BE2C (cell line): ENCODE measurements at regions not wholly inside any gene's neighbourhood (a gene's known extent, or its start where the extent isn't known, plus 50 kb on each side); places are given as distances from the start of the nearest gene placed in this dataset.
A peak's percentile ranks its signal among the peaks of the same experiment; 100 is the strongest.

Experiments used
- DNase-seq: peaks from one replicate; pipeline ENCODE4 v3.0.0-alpha.2; 2020
- H3K27me3 ChIP-seq: fragments of 250-450 bp; sonication (Bioruptor Pico); 2 replicates; pipeline ENCODE4 v1.5.1; 2020; ENCODE audit warnings: mild to moderate bottlenecking
- H3K36me3 ChIP-seq: fragments of 250-450 bp; sonication (Bioruptor Pico); 2 replicates; pipeline ENCODE4 v1.5.1; 2020; ENCODE audit warnings: mild to moderate bottlenecking
- H3K4me1 ChIP-seq: fragments of 250-450 bp; sonication (Bioruptor Pico); 2 replicates; pipeline ENCODE4 v1.5.1; 2020
- H3K4me3 ChIP-seq: 2 replicates; pipeline ENCODE4 v1.5.1; 2011; ENCODE audit warnings: low read depth, low read length
- H3K9me3 ChIP-seq: fragments of 250-450 bp; sonication (Bioruptor Pico); 2 replicates; pipeline ENCODE4 v1.5.1; 2020
- TF ChIP-seq, protein P1 (sequence below): IDR thresholded peaks from 2 replicates; pipeline ENCODE4 v1.5.1; 2012; ENCODE audit warnings: mild to moderate bottlenecking, low read depth, low read length

DNA sequence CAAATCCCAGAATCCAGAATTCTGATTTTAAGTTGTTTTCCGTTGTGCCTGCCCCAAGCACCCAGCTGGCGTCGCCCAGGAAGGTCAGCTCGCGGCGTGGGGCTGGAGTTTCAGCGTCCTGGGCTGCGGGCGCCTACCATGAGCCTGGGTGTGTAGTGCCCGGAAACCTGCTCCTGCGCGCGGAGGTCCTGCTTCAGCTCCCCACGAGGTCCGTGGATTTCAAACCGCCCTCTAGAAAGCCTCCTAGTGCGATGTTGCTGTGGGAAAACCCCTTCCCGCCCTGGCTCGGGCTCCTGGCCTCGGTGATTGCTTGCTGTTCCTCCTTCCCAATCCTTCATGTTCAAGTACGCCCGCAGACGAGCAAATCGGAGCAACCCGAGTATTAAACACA lies 51.3 kb upstream of the NRN1 start:
- no peaks in the 10 kb centered on the region for H3K36me3 ChIP-seq
- peaks cover 11% of the 10 kb centered on the region for H3K27me3 ChIP-seq
- no peak overlapping the region for H3K4me3 ChIP-seq
- H3K9me3 ChIP-seq: no peaks in the 10 kb centered on the region
- TF ChIP-seq, protein P1, sequence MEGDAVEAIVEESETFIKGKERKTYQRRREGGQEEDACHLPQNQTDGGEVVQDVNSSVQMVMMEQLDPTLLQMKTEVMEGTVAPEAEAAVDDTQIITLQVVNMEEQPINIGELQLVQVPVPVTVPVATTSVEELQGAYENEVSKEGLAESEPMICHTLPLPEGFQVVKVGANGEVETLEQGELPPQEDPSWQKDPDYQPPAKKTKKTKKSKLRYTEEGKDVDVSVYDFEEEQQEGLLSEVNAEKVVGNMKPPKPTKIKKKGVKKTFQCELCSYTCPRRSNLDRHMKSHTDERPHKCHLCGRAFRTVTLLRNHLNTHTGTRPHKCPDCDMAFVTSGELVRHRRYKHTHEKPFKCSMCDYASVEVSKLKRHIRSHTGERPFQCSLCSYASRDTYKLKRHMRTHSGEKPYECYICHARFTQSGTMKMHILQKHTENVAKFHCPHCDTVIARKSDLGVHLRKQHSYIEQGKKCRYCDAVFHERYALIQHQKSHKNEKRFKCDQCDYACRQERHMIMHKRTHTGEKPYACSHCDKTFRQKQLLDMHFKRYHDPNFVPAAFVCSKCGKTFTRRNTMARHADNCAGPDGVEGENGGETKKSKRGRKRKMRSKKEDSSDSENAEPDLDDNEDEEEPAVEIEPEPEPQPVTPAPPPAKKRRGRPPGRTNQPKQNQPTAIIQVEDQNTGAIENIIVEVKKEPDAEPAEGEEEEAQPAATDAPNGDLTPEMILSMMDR: no peak
- DNase-seq: no peak
- no peaks in the 10 kb centered on the region for H3K4me1 ChIP-seq

DNA sequence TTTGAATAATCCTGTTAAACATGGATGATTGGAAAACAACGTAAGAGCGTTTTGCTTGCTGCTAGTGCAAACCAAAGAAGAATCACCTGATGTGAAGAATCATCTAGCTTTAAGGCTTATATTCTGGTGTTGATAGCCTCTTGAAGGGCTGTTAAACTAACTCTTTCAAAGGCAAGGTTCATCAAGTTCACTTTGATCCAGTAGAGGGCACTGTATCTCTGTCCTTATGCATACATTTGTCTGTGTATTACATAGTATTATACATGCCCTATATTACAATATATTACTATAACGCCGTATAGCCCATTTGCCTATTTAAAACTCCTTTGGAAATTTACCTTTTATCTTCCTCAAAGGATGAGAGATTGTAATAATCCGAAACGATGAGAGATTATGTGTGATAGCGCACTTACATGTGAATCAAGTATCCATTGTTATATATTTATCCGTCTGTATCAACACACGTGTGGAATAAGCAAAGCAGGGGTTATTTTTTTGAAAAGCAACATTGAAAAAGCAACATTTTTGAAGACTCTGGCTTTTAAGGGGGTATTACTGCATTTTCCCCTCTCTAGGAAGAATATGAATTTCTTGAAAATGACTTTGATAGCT lies 50.8 kb upstream of the NRN1 start:
- H3K4me1 ChIP-seq: no peaks in the 10 kb centered on the region
- no peak for DNase-seq
- H3K36me3 ChIP-seq: no peaks in the 10 kb centered on the region
- H3K4me3 ChIP-seq: no peak overlapping the region
- peaks cover 11% of the 10 kb centered on the region for H3K27me3 ChIP-seq
- TF ChIP-seq, protein P1: peak; percentile 67
- H3K9me3 ChIP-seq: no peaks in the 10 kb centered on the region
